CD8-positive, alpha-beta memory T cell (primary cell): ENCODE measurements at regions not wholly inside any gene's neighbourhood (a gene's known extent, or its start where the extent isn't known, plus 50 kb on each side); places are given as distances from the start of the nearest gene placed in this dataset.

Experiments used
- CTCF ChIA-PET: fragments of 350-600 bp; sonication (Branson Sonifier 250); formaldehyde crosslinking; loops from one replicate; lab custom pipeline; 2021; ENCODE audit warnings: antibody characterized with exemption; lab: Charles Lee
- POLR2A ChIA-PET: fragments of 350-600 bp; sonication (Branson Sonifier 250); formaldehyde crosslinking; loops from one replicate; lab custom pipeline; 2021; ENCODE audit warnings: antibody characterized with exemption; lab: Charles Lee
- DNase-seq, 5 donors: peaks; one replicate each; pipeline versions ENCODE4 v3.0.0 to v3.0.0-alpha.2; 2020 to 2022; ENCODE audit warnings: mixed read lengths in 1 of 5
- H3K27ac ChIP-seq: one replicate; pipeline ENCODE4 v1.7.0; 2013; ENCODE audit warnings: low read depth, mild to moderate bottlenecking, low read length, moderate library complexity
- H3K27me3 ChIP-seq: 2 replicates; pipeline ENCODE4 v1.7.0; 2013; ENCODE audit warnings: low read length, mild to moderate bottlenecking; ENCODE audit not compliant: insufficient read depth, poor library complexity, severe bottlenecking
- H3K36me3 ChIP-seq: 2 replicates; pipeline ENCODE4 v1.7.0; 2013; ENCODE audit warnings: mild to moderate bottlenecking, low read length, moderate library complexity; ENCODE audit not compliant: insufficient read depth
- H3K4me1 ChIP-seq: 2 replicates; pipeline ENCODE4 v1.7.0; 2013; ENCODE audit warnings: mild to moderate bottlenecking, low read length, moderate library complexity; ENCODE audit not compliant: insufficient read depth
- H3K4me3 ChIP-seq: 2 replicates; pipeline ENCODE4 v1.7.0; 2013; ENCODE audit warnings: mild to moderate bottlenecking, low read length
- H3K9me3 ChIP-seq: 2 replicates; pipeline ENCODE4 v1.7.0; 2013; ENCODE audit warnings: mild to moderate bottlenecking, low read length
- H3K27ac Mint-ChIP-seq, 8 donors: one replicate each; pipeline ENCODE4 v1.8.0; 2020 to 2021; ENCODE audit warnings: mixed read lengths in 8 of 8, mild to moderate bottlenecking in 6 of 8, inconsistent platforms in 3 of 8, moderate library complexity in 3 of 8
- H3K27me3 Mint-ChIP-seq, 2 donors: one replicate each; pipeline ENCODE4 v1.8.0; 2020 to 2021; ENCODE audit warnings: mixed read lengths in 2 of 2, mild to moderate bottlenecking in 1 of 2, moderate library complexity in 1 of 2
- H3K36me3 Mint-ChIP-seq, 3 donors: one replicate each; pipeline ENCODE4 v1.8.0; 2020 to 2021; ENCODE audit warnings: mixed read lengths in 3 of 3, inconsistent platforms in 1 of 3, mild to moderate bottlenecking in 1 of 3
- H3K4me1 Mint-ChIP-seq, 3 donors: one replicate each; pipeline ENCODE4 v1.8.0; 2020 to 2021; ENCODE audit warnings: mixed read lengths in 3 of 3, inconsistent platforms in 1 of 3, mild to moderate bottlenecking in 1 of 3
- H3K4me3 Mint-ChIP-seq, 7 donors: one replicate each; pipeline ENCODE4 v1.8.0; 2020 to 2021; ENCODE audit warnings: mixed read lengths in 7 of 7, mild to moderate bottlenecking in 6 of 7, moderate library complexity in 4 of 7, inconsistent platforms in 2 of 7
- H3K9me3 Mint-ChIP-seq, 5 donors: one replicate each; pipeline ENCODE4 v1.8.0; 2020 to 2022; ENCODE audit warnings: mixed read lengths in 5 of 5, mild to moderate bottlenecking in 3 of 5, moderate library complexity in 2 of 5, inconsistent platforms in 1 of 5

DNA sequence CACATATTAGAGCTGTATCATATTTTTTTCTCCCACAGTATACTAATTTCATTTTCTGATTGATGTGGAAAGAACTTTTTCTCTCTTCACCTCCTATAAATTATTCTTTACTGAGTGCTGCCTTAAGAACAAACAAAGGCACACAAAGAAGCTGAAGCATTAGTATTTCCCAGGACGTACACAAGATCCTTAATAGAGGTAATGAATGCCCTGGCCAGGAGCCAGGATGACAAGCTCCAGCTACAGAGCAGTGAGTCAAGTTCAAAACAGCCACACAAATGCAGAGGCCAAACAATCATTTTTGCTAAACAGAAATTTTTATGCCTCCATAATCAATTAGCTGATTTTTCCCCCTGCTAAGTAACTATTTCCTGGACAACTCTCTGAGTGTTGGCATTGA, 639.6 kb downstream of the EPHA7 start:
- Histone ChIP-seq H3K36me3 (no peaks in the 10 kb centered on the region), H3K27me3 (no peaks in the 10 kb centered on the region), H3K27ac (no peak overlapping the region), H3K9me3 (no peaks in the 10 kb centered on the region), H3K4me1 (no peaks in the 10 kb centered on the region), H3K4me3 (no peak overlapping the region)
- H3K36me3 Mint-ChIP-seq, result no peaks in the 10 kb centered on the region
- H3K27ac Mint-ChIP-seq, result no peak overlapping the region
- H3K4me3 Mint-ChIP-seq, result no peak overlapping the region
- no peak for DNase-seq
- ChIA-PET POLR2A (no interaction called here), CTCF (no interaction called here)
- no peaks in the 10 kb centered on the region for H3K4me1 Mint-ChIP-seq
- no peaks in the 10 kb centered on the region for H3K27me3 Mint-ChIP-seq
- H3K9me3 Mint-ChIP-seq, result peaks cover 2 to 22% (median 4%) of the 10 kb centered on the region in 5 donors

- Mint-ChIP-seq H3K4me3 (no peak overlapping the region), H3K27me3 (no peaks in the 10 kb centered on the region), H3K9me3 (peaks cover 0 to 25% (median 6%) of the 10 kb centered on the region in 5 donors), H3K27ac (no peak overlapping the region), H3K4me1 (no peaks in the 10 kb centered on the region), H3K36me3 (no peaks in the 10 kb centered on the region)
- H3K4me3 ChIP-seq, result no peak overlapping the region
- POLR2A ChIA-PET, result no interaction called here
- H3K4me1 ChIP-seq, result no peaks in the 10 kb centered on the region
- DNase-seq, result no peak
- no peak overlapping the region for H3K27ac ChIP-seq
- H3K9me3 ChIP-seq, result no peaks in the 10 kb centered on the region
- CTCF ChIA-PET, result no interaction called here
- H3K27me3 ChIP-seq, result no peaks in the 10 kb centered on the region
- no peaks in the 10 kb centered on the region for H3K36me3 ChIP-seq
These were observed 642.1 kb downstream of the EPHA7 start for GRCh38 chr6:92777146-92777740.

DNA sequence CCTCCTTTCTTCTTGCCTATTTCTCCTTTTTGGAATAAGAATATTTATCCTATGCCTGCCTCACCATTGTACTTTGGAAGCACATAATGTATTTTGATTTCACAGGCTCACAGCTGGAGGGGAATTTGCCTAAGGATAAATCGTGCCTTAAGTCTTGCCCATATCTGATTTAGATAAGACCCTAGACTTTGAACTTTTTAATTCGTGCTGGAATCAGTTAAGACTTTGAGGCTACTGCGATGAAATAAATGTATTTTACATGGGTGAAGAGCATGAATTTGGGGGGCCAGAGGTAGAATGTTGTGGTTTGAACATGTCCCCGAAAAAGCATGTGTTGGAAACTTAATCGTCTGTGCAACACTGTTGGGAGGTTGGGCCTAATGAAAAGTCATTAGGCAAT, 648.8 kb downstream of the EPHA7 start:
- no peaks in the 10 kb centered on the region for H3K4me1 ChIP-seq
- H3K9me3 Mint-ChIP-seq, result peaks cover 2 to 17% (median 4%) of the 10 kb centered on the region in 5 donors
- no peaks in the 10 kb centered on the region for H3K27me3 ChIP-seq
- H3K9me3 ChIP-seq, result no peaks in the 10 kb centered on the region
- POLR2A ChIA-PET, result no interaction called here
- DNase-seq, result no peak
- H3K27me3 Mint-ChIP-seq, result no peaks in the 10 kb centered on the region
- no peaks in the 10 kb centered on the region for H3K4me1 Mint-ChIP-seq
- CTCF ChIA-PET, result no interaction called here
- no peaks in the 10 kb centered on the region for H3K36me3 Mint-ChIP-seq
- H3K4me3 ChIP-seq, result no peak overlapping the region
- no peak overlapping the region for H3K4me3 Mint-ChIP-seq
- H3K36me3 ChIP-seq, result no peaks in the 10 kb centered on the region
- no peak overlapping the region for H3K27ac ChIP-seq
- H3K27ac Mint-ChIP-seq, result no peak overlapping the region

DNA sequence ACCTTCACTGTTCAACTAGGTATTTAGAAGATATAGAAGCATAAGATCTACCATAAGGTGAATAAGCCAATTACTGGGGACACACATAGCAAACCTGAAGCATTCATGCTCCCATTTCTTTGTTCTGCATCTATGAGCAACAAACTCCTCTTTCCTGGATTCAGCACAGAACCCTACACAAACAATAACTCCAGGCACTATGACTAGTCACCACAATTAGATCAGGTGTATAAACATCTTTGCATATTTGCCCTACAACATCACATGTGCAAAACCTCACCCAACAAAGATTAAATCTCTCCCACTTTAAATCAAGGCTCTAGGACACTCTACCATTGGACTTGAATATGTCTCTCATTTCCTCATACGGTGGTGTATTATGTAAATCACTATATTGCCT, 652.3 kb downstream of the EPHA7 start:
- no peaks in the 10 kb centered on the region for H3K9me3 ChIP-seq
- Mint-ChIP-seq H3K36me3 (no peaks in the 10 kb centered on the region), H3K27ac (no peak overlapping the region), H3K27me3 (no peaks in the 10 kb centered on the region), H3K4me3 (no peak overlapping the region), H3K9me3 (peaks cover 2 to 10% (median 6%) of the 10 kb centered on the region in 5 donors), H3K4me1 (no peaks in the 10 kb centered on the region)
- DNase-seq, result no peak
- ChIA-PET CTCF (no interaction called here), POLR2A (no interaction called here)
- H3K4me3 ChIP-seq, result no peak overlapping the region
- H3K4me1 ChIP-seq, result no peaks in the 10 kb centered on the region
- no peaks in the 10 kb centered on the region for H3K36me3 ChIP-seq
- H3K27ac ChIP-seq, result no peak overlapping the region
- no peaks in the 10 kb centered on the region for H3K27me3 ChIP-seq

DNA sequence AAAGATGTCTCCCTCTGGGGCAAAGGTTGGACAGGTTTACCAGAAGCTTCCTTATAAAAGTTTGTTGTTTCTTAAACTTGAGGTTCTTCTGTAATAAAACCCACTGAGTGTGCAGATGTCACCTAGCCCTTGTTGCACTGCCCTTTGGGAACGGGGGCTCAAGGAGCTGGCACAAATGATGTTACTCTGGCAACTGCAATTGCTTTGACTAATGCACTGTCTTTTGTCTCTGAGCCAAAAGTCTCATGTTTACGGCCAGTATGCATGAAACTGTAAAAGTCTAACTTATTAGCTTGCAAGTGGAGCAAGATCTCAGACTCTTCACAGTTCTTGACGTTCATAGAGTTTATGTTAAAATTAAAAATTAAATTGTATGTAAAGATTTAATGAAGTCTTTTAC, 655.7 kb downstream of the EPHA7 start:
- Histone ChIP-seq H3K27me3 (no peaks in the 10 kb centered on the region), H3K4me3 (no peak overlapping the region), H3K27ac (no peak overlapping the region), H3K9me3 (no peaks in the 10 kb centered on the region), H3K4me1 (no peaks in the 10 kb centered on the region), H3K36me3 (no peaks in the 10 kb centered on the region)
- POLR2A ChIA-PET, result no interaction called here
- Mint-ChIP-seq H3K27me3 (no peaks in the 10 kb centered on the region), H3K4me3 (no peak overlapping the region), H3K9me3 (peaks cover under 1 to 15% (median 5%) of the 10 kb centered on the region in 5 donors), H3K36me3 (no peaks in the 10 kb centered on the region), H3K4me1 (no peaks in the 10 kb centered on the region), H3K27ac (no peak overlapping the region)
- CTCF ChIA-PET, result no interaction called here
- no peak for DNase-seq

GRCh38 chr6:92763274-92763584, 656.1 kb downstream of the EPHA7 start:
- no peak overlapping the region for H3K4me3 Mint-ChIP-seq
- DNase-seq, result no peak
- H3K36me3 Mint-ChIP-seq, result no peaks in the 10 kb centered on the region
- no peaks in the 10 kb centered on the region for H3K27me3 Mint-ChIP-seq
- Histone ChIP-seq H3K27me3 (no peaks in the 10 kb centered on the region), H3K4me3 (no peak overlapping the region), H3K9me3 (no peaks in the 10 kb centered on the region), H3K4me1 (no peaks in the 10 kb centered on the region), H3K36me3 (no peaks in the 10 kb centered on the region), H3K27ac (no peak overlapping the region)
- no peaks in the 10 kb centered on the region for H3K4me1 Mint-ChIP-seq
- ChIA-PET POLR2A (no interaction called here), CTCF (no interaction called here)
- H3K27ac Mint-ChIP-seq, result no peak overlapping the region
- H3K9me3 Mint-ChIP-seq, result peaks cover 0 to 15% (median 4%) of the 10 kb centered on the region in 5 donors

- Histone ChIP-seq H3K36me3 (no peaks in the 10 kb centered on the region), H3K27ac (no peak overlapping the region), H3K27me3 (no peaks in the 10 kb centered on the region), H3K4me1 (no peaks in the 10 kb centered on the region), H3K4me3 (no peak overlapping the region), H3K9me3 (no peaks in the 10 kb centered on the region)
- ChIA-PET POLR2A (no interaction called here), CTCF (no interaction called here)
- Mint-ChIP-seq H3K27me3 (no peaks in the 10 kb centered on the region), H3K27ac (no peak overlapping the region), H3K9me3 (peaks cover 0 to 15% (median 4%) of the 10 kb centered on the region in 5 donors), H3K4me3 (no peak overlapping the region), H3K36me3 (no peaks in the 10 kb centered on the region), H3K4me1 (no peaks in the 10 kb centered on the region)
- no peak for DNase-seq
These were observed 656.7 kb downstream of the EPHA7 start for GRCh38 chr6:92762443-92763273.

DNA sequence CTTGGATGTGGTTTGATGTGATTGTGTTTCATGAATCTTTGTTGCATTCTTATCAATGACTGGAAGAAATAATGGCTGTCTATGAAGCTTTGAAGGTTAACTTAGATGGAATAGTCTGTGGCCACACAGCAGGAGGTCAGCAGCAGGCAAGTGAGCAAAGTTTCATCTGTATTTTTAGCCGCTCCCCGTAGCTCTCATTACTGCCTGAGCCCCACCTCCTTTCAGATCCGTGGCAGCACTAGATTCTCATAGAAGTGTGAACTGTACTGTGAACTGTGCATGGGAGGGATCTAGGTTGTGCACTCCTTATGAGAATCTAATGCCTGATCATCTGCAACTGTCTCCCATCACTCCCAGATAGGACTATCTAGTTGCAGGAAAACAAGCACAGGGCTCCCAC, 660.2 kb downstream of the EPHA7 start:
- DNase-seq, result no peak
- H3K4me1 Mint-ChIP-seq, result no peaks in the 10 kb centered on the region

More for the DNA sequence above, 660.2 kb downstream of the EPHA7 start:
- Histone ChIP-seq H3K27me3 (no peaks in the 10 kb centered on the region), H3K4me1 (no peaks in the 10 kb centered on the region), H3K36me3 (no peaks in the 10 kb centered on the region), H3K27ac (no peak overlapping the region), H3K9me3 (no peaks in the 10 kb centered on the region), H3K4me3 (no peak overlapping the region)
- H3K36me3 Mint-ChIP-seq, result no peaks in the 10 kb centered on the region
- ChIA-PET POLR2A (no interaction called here), CTCF (no interaction called here)
- H3K9me3 Mint-ChIP-seq, result peaks cover 2 to 11% (median 7%) of the 10 kb centered on the region in 5 donors
- no peak overlapping the region for H3K4me3 Mint-ChIP-seq
- H3K27me3 Mint-ChIP-seq, result peaks cover 0 to 2% of the 10 kb centered on the region in 2 donors
- H3K27ac Mint-ChIP-seq, result no peak overlapping the region
